Transverse colon (tissue), 4 donors: ENCODE measurements at regions not wholly inside any gene's neighbourhood (a gene's known extent, or its start where the extent isn't known, plus 50 kb on each side); places are given as distances from the start of the nearest gene placed in this dataset.

Experiments
- EP300 ChIP-seq: sonication (generic); formaldehyde crosslinking; IDR thresholded peaks from one replicate; pipeline ENCODE4 v1.6.1; 2017; ENCODE audit warnings: antibody characterized with exemption, low read depth
- POLR2A ChIP-seq: fragments of 450-650 bp; IDR thresholded peaks from one replicate; pipeline ENCODE4 v1.6.1; 2016; ENCODE audit warnings: antibody characterized with exemption, mild to moderate bottlenecking, moderate library complexity
- POLR2AphosphoS5 ChIP-seq, 3 donors: sonication (generic); formaldehyde crosslinking; IDR thresholded peaks; one replicate each; pipeline ENCODE4 v1.6.1; 2016; ENCODE audit warnings: antibody characterized with exemption in 3 of 3
- TF ChIP-seq, protein P1 (sequence below), 5 experiments: fragments of 200-600 bp in 3 of 5; fragments of 450-650 bp in 2 of 5; sonication (generic) in 3 of 5; IDR thresholded peaks; 1 replicate in 2 of 5; 2 replicates in 3 of 5; pipeline ENCODE4 v1.5.1; 2016 to 2017; ENCODE audit warnings: antibody characterized with exemption in 5 of 5, inconsistent platforms in 3 of 5, mild to moderate bottlenecking in 2 of 5, moderate library complexity in 1 of 5

- TF ChIP-seq EP300 (no peak), POLR2A (no peak), POLR2AphosphoS5 (IDR thresholded peaks at IDR 0.05) (no peak)
- TF ChIP-seq, protein P1, sequence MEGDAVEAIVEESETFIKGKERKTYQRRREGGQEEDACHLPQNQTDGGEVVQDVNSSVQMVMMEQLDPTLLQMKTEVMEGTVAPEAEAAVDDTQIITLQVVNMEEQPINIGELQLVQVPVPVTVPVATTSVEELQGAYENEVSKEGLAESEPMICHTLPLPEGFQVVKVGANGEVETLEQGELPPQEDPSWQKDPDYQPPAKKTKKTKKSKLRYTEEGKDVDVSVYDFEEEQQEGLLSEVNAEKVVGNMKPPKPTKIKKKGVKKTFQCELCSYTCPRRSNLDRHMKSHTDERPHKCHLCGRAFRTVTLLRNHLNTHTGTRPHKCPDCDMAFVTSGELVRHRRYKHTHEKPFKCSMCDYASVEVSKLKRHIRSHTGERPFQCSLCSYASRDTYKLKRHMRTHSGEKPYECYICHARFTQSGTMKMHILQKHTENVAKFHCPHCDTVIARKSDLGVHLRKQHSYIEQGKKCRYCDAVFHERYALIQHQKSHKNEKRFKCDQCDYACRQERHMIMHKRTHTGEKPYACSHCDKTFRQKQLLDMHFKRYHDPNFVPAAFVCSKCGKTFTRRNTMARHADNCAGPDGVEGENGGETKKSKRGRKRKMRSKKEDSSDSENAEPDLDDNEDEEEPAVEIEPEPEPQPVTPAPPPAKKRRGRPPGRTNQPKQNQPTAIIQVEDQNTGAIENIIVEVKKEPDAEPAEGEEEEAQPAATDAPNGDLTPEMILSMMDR (IDR thresholded peaks at IDR 0.05) = no peak
Measured at GRCh38 chr7:131879424-131879823, 323.0 kb upstream of the PODXL start.
